Activated naive CD4-positive, alpha-beta T cell treated with anti-CD3 and anti-CD28 coated beads, Interleukin-2, amount 50 U/mL, for 24 hours (primary cell): ENCODE measurements at regions not wholly inside any gene's neighbourhood (a gene's known extent, or its start where the extent isn't known, plus 50 kb on each side); places are given as distances from the start of the nearest gene placed in this dataset.

ENCODE experiments used
- H3K27ac Mint-ChIP-seq: one replicate; pipeline ENCODE4 v1.8.0; 2021; ENCODE audit warnings: mild to moderate bottlenecking, mixed read lengths
- H3K27me3 Mint-ChIP-seq: one replicate; pipeline ENCODE4 v1.8.0; 2021; ENCODE audit warnings: mixed read lengths
- H3K36me3 Mint-ChIP-seq: one replicate; pipeline ENCODE4 v1.8.0; 2021; ENCODE audit warnings: mixed read lengths
- H3K4me1 Mint-ChIP-seq: one replicate; pipeline ENCODE4 v1.8.0; 2021; ENCODE audit warnings: mixed read lengths
- H3K4me3 Mint-ChIP-seq: one replicate; pipeline ENCODE4 v1.8.0; 2021; ENCODE audit warnings: mild to moderate bottlenecking, mixed read lengths
- H3K9me3 Mint-ChIP-seq: one replicate; pipeline ENCODE4 v1.8.0; 2021; ENCODE audit warnings: mixed read lengths

- Mint-ChIP-seq H3K4me3 (no peak overlapping the region), H3K27me3 (no peaks in the 10 kb centered on the region), H3K27ac (no peak overlapping the region), H3K9me3 (no peaks in the 10 kb centered on the region), H3K4me1 (no peaks in the 10 kb centered on the region), H3K36me3 (no peaks in the 10 kb centered on the region)
These were observed 1397.5 kb upstream of the CDH6 start for GRCh38 chr5:29796013-29796412.

- H3K4me3 Mint-ChIP-seq: no peak overlapping the region
- H3K27me3 Mint-ChIP-seq: no peaks in the 10 kb centered on the region
- H3K9me3 Mint-ChIP-seq: no peaks in the 10 kb centered on the region
- no peak overlapping the region for H3K27ac Mint-ChIP-seq
- no peaks in the 10 kb centered on the region for H3K36me3 Mint-ChIP-seq
- no peaks in the 10 kb centered on the region for H3K4me1 Mint-ChIP-seq
These were observed 1398.3 kb upstream of the CDH6 start for GRCh38 chr5:29795096-29795652.

- Mint-ChIP-seq H3K4me1 (no peaks in the 10 kb centered on the region), H3K27ac (no peak overlapping the region), H3K36me3 (no peaks in the 10 kb centered on the region), H3K27me3 (no peaks in the 10 kb centered on the region), H3K9me3 (no peaks in the 10 kb centered on the region), H3K4me3 (no peak overlapping the region)
These were observed 1399.2 kb upstream of the CDH6 start for GRCh38 chr5:29794141-29794787.

- Mint-ChIP-seq H3K4me1 (no peaks in the 10 kb centered on the region), H3K36me3 (no peaks in the 10 kb centered on the region), H3K27me3 (no peaks in the 10 kb centered on the region), H3K4me3 (no peak overlapping the region), H3K27ac (no peak overlapping the region), H3K9me3 (no peaks in the 10 kb centered on the region)
These were observed 1403.2 kb upstream of the CDH6 start for GRCh38 chr5:29790281-29790680.

GRCh38 chr5:29780401-29780800 is 1413.1 kb upstream of the CDH6 start:
- Mint-ChIP-seq H3K9me3 (peaks cover 4% of the 10 kb centered on the region), H3K27ac (no peak overlapping the region), H3K4me3 (no peak overlapping the region), H3K27me3 (no peaks in the 10 kb centered on the region), H3K4me1 (no peaks in the 10 kb centered on the region), H3K36me3 (no peaks in the 10 kb centered on the region)

- H3K4me1 Mint-ChIP-seq: no peaks in the 10 kb centered on the region
- peaks cover 9% of the 10 kb centered on the region for H3K9me3 Mint-ChIP-seq
- H3K36me3 Mint-ChIP-seq: no peaks in the 10 kb centered on the region
- H3K27ac Mint-ChIP-seq: no peak overlapping the region
- H3K4me3 Mint-ChIP-seq: no peak overlapping the region
- H3K27me3 Mint-ChIP-seq: no peaks in the 10 kb centered on the region
These were observed 1414.3 kb upstream of the CDH6 start for GRCh38 chr5:29779141-29779540.

GRCh38 chr5:29777373-29777772 is 1416.1 kb upstream of the CDH6 start:
- H3K27ac Mint-ChIP-seq: no peak overlapping the region
- H3K4me3 Mint-ChIP-seq: no peak overlapping the region
- H3K27me3 Mint-ChIP-seq: no peaks in the 10 kb centered on the region
- H3K4me1 Mint-ChIP-seq: no peaks in the 10 kb centered on the region
- H3K36me3 Mint-ChIP-seq: no peaks in the 10 kb centered on the region
- peaks cover 9% of the 10 kb centered on the region for H3K9me3 Mint-ChIP-seq

- Mint-ChIP-seq H3K27ac (no peak overlapping the region), H3K27me3 (no peaks in the 10 kb centered on the region), H3K9me3 (peaks cover 13% of the 10 kb centered on the region), H3K4me1 (no peaks in the 10 kb centered on the region), H3K4me3 (no peak overlapping the region), H3K36me3 (no peaks in the 10 kb centered on the region)
These were observed 1422.5 kb upstream of the CDH6 start for GRCh38 chr5:29770936-29771335.

GRCh38 chr5:29769474-29769873 is 1424.0 kb upstream of the CDH6 start:
- H3K9me3 Mint-ChIP-seq: peaks cover 4% of the 10 kb centered on the region
- H3K27ac Mint-ChIP-seq: no peak overlapping the region
- H3K4me1 Mint-ChIP-seq: no peaks in the 10 kb centered on the region
- H3K27me3 Mint-ChIP-seq: no peaks in the 10 kb centered on the region
- no peaks in the 10 kb centered on the region for H3K36me3 Mint-ChIP-seq
- no peak overlapping the region for H3K4me3 Mint-ChIP-seq

GRCh38 chr5:29758986-29759421 is 1434.5 kb upstream of the CDH6 start:
- H3K9me3 Mint-ChIP-seq: no peaks in the 10 kb centered on the region

GRCh38 chr5:29750453-29750852 is 1443.0 kb upstream of the CDH6 start:
- H3K27ac Mint-ChIP-seq: no peak overlapping the region
- H3K27me3 Mint-ChIP-seq: no peaks in the 10 kb centered on the region
- no peak overlapping the region for H3K4me3 Mint-ChIP-seq
- no peaks in the 10 kb centered on the region for H3K9me3 Mint-ChIP-seq
- no peaks in the 10 kb centered on the region for H3K36me3 Mint-ChIP-seq
- H3K4me1 Mint-ChIP-seq: no peaks in the 10 kb centered on the region

More at GRCh38 chr5:29758986-29759421, 1434.5 kb upstream of the CDH6 start:
- H3K27me3 Mint-ChIP-seq: no peaks in the 10 kb centered on the region
- H3K27ac Mint-ChIP-seq: no peak overlapping the region
- H3K4me3 Mint-ChIP-seq: no peak overlapping the region
- H3K36me3 Mint-ChIP-seq: no peaks in the 10 kb centered on the region
- no peaks in the 10 kb centered on the region for H3K4me1 Mint-ChIP-seq

GRCh38 chr5:29744618-29745017 is 1448.9 kb upstream of the CDH6 start:
- peaks cover 7% of the 10 kb centered on the region for H3K9me3 Mint-ChIP-seq
- H3K4me1 Mint-ChIP-seq: no peaks in the 10 kb centered on the region
- no peak overlapping the region for H3K4me3 Mint-ChIP-seq
- no peaks in the 10 kb centered on the region for H3K27me3 Mint-ChIP-seq
- H3K36me3 Mint-ChIP-seq: no peaks in the 10 kb centered on the region
- no peak overlapping the region for H3K27ac Mint-ChIP-seq

GRCh38 chr5:29720954-29721353 is 1472.5 kb upstream of the CDH6 start:
- Mint-ChIP-seq H3K4me3 (no peak overlapping the region), H3K27ac (no peak overlapping the region), H3K9me3 (peaks cover 13% of the 10 kb centered on the region), H3K4me1 (no peaks in the 10 kb centered on the region), H3K27me3 (no peaks in the 10 kb centered on the region), H3K36me3 (no peaks in the 10 kb centered on the region)

- Mint-ChIP-seq H3K27me3 (no peaks in the 10 kb centered on the region), H3K36me3 (no peaks in the 10 kb centered on the region), H3K27ac (no peak overlapping the region), H3K4me1 (no peaks in the 10 kb centered on the region), H3K4me3 (no peak overlapping the region), H3K9me3 (peaks cover 7% of the 10 kb centered on the region)
These were observed 1474.3 kb upstream of the CDH6 start for GRCh38 chr5:29719171-29719570.

GRCh38 chr5:29715167-29715566 is 1478.3 kb upstream of the CDH6 start:
- Mint-ChIP-seq H3K36me3 (no peaks in the 10 kb centered on the region), H3K27ac (no peak overlapping the region), H3K27me3 (no peaks in the 10 kb centered on the region), H3K4me3 (no peak overlapping the region), H3K4me1 (no peaks in the 10 kb centered on the region), H3K9me3 (peaks cover 7% of the 10 kb centered on the region)

GRCh38 chr5:29702875-29703274 is 1490.6 kb upstream of the CDH6 start:
- H3K27me3 Mint-ChIP-seq: no peaks in the 10 kb centered on the region
- H3K4me1 Mint-ChIP-seq: no peaks in the 10 kb centered on the region
- peaks cover 21% of the 10 kb centered on the region for H3K9me3 Mint-ChIP-seq
- no peaks in the 10 kb centered on the region for H3K36me3 Mint-ChIP-seq
- H3K27ac Mint-ChIP-seq: no peak overlapping the region
- no peak overlapping the region for H3K4me3 Mint-ChIP-seq

- H3K27ac Mint-ChIP-seq: no peak overlapping the region
- no peaks in the 10 kb centered on the region for H3K36me3 Mint-ChIP-seq
- H3K4me3 Mint-ChIP-seq: no peak overlapping the region
- peaks cover 15% of the 10 kb centered on the region for H3K9me3 Mint-ChIP-seq
- H3K27me3 Mint-ChIP-seq: no peaks in the 10 kb centered on the region
- H3K4me1 Mint-ChIP-seq: no peaks in the 10 kb centered on the region
These were observed 1491.9 kb upstream of the CDH6 start for GRCh38 chr5:29701600-29701999.
